Smooth muscle cell (in vitro differentiated cells): ENCODE measurements at regions not wholly inside any gene's neighbourhood (a gene's known extent, or its start where the extent isn't known, plus 50 kb on each side); places are given as distances from the start of the nearest gene placed in this dataset.

Experiments
- DNase-seq: peaks from one replicate; lab custom pipeline; 2025; ENCODE audit not compliant: unreplicated experiment; lab: John Stamatoyannopoulos, UW
- H2AFZ ChIP-seq: fragments of 200-600 bp; sonication (generic); 2 replicates; pipeline ENCODE4 v1.6.0; 2016; ENCODE audit warnings: antibody characterized with exemption, low read depth, mild to moderate bottlenecking
- H3F3A ChIP-seq: fragments of 200-600 bp; sonication (generic); 2 replicates; pipeline ENCODE4 v1.6.0; 2017; ENCODE audit warnings: antibody characterized with exemption, low read depth
- H3K27ac ChIP-seq: fragments of 200-600 bp; sonication (generic); 2 replicates; pipeline ENCODE4 v1.5.1; 2016; ENCODE audit warnings: low read depth, mild to moderate bottlenecking
- H3K27me3 ChIP-seq: fragments of 200-600 bp; sonication (generic); 2 replicates; pipeline ENCODE4 v1.6.1; 2016; ENCODE audit warnings: low read depth, mild to moderate bottlenecking
- H3K36me3 ChIP-seq: fragments of 200-600 bp; sonication (generic); 2 replicates; pipeline ENCODE4 v1.5.1; 2016; ENCODE audit warnings: low read depth
- H3K4me1 ChIP-seq: fragments of 200-600 bp; sonication (generic); 2 replicates; pipeline ENCODE4 v1.5.1; 2016; ENCODE audit warnings: low read depth
- H3K4me2 ChIP-seq: fragments of 200-600 bp; sonication (generic); 2 replicates; pipeline ENCODE4 v1.6.0; 2016; ENCODE audit warnings: mild to moderate bottlenecking
- H3K4me3 ChIP-seq: fragments of 200-600 bp; sonication (generic); 2 replicates; pipeline ENCODE4 v1.5.1; 2016; ENCODE audit warnings: mild to moderate bottlenecking
- H3K79me2 ChIP-seq: fragments of 200-600 bp; sonication (generic); 2 replicates; pipeline ENCODE4 v1.6.0; 2016; ENCODE audit warnings: low read depth, mild to moderate bottlenecking
- H3K9ac ChIP-seq: fragments of 200-600 bp; sonication (generic); 2 replicates; pipeline ENCODE4 v1.6.0; 2016; ENCODE audit warnings: low read depth
- H3K9me3 ChIP-seq: fragments of 200-600 bp; sonication (generic); replicated peaks from 2 replicates; pipeline ENCODE4 v1.5.1; 2016; ENCODE audit warnings: low read depth
- H4K20me1 ChIP-seq: fragments of 200-600 bp; sonication (generic); 2 replicates; pipeline ENCODE4 v1.6.0; 2016; ENCODE audit warnings: low read depth
- WGBS: methylation state at CpG from one replicate; pipeline ENCODE4 v1.1.7; 2016; ENCODE audit warnings: low lambda C conversion rate; 5-methylcytosine and 5-hydroxymethylcytosine counted together
- TF ChIP-seq, protein P1 (sequence below): fragments of 200-600 bp; sonication (generic); IDR thresholded peaks from 2 replicates; pipeline ENCODE4 v1.5.1; 2017; ENCODE audit warnings: borderline replicate concordance, mild to moderate bottlenecking, antibody characterized with exemption; ENCODE audit not compliant: insufficient read depth, poor library complexity, severe bottlenecking

DNA sequence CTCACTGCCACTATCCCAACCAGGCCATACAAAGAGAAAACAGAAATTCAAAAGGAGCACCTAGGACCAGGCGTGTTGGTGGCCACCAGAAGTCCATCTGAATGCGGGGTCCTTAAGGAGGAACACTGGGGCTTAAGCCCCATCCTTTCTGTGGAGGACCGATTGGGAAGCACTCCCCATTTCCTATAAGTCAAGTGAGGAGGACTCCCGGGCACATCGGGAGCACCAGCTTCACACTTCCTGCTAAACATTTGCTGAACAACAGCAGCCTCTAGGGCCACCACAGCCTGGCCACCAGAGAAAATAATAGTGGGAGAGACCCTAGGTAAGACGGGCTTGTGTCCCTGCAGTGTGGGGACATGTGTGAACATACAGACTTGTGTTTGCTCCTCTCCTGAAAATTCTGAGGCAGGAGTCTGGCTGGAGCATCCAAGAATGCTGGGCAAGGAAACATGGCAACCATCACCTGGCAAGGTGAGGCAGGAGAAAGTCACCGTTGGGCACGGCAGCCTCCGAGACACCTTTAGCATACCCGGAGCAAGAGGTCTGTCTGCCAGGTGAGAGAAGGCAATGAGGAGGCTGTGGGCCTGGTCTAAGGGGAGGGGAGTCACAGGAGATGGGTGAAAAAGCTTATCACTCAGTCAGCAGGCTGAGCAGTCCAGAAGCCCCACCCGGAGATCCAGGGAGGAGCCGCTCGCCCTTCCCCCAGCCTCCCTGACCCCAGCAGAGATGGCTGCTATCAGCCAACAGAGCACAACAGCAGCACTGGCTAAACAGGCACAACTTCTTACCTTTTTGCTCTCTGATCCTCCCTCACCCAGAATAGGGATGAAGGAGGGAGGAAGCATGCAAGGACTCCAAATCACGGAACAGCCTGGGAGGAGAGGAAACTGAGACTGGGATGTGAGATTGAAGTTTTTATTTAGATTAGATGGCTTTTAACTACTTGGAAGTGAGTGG lies 282.3 kb downstream of the EIPR1 start:
- H4K20me1 ChIP-seq: no peaks in the 10 kb centered on the region
- TF ChIP-seq, protein P1, sequence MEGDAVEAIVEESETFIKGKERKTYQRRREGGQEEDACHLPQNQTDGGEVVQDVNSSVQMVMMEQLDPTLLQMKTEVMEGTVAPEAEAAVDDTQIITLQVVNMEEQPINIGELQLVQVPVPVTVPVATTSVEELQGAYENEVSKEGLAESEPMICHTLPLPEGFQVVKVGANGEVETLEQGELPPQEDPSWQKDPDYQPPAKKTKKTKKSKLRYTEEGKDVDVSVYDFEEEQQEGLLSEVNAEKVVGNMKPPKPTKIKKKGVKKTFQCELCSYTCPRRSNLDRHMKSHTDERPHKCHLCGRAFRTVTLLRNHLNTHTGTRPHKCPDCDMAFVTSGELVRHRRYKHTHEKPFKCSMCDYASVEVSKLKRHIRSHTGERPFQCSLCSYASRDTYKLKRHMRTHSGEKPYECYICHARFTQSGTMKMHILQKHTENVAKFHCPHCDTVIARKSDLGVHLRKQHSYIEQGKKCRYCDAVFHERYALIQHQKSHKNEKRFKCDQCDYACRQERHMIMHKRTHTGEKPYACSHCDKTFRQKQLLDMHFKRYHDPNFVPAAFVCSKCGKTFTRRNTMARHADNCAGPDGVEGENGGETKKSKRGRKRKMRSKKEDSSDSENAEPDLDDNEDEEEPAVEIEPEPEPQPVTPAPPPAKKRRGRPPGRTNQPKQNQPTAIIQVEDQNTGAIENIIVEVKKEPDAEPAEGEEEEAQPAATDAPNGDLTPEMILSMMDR: no peak
- H2AFZ ChIP-seq: no peak overlapping the region
- H3K4me2 ChIP-seq: no peak overlapping the region
- no peaks in the 10 kb centered on the region for H3K79me2 ChIP-seq
- H3F3A ChIP-seq: no peaks in the 10 kb centered on the region
- no peaks in the 10 kb centered on the region for H3K9me3 ChIP-seq
- H3K9ac ChIP-seq: no peak overlapping the region
- no peaks in the 10 kb centered on the region for H3K36me3 ChIP-seq
- no peak for DNase-seq
- no peak overlapping the region for H3K4me3 ChIP-seq
- no peak overlapping the region for H3K27ac ChIP-seq
- no peaks in the 10 kb centered on the region for H3K27me3 ChIP-seq
- WGBS: 74% methylated on average over 14 of the region's 14 CpGs
- no peaks in the 10 kb centered on the region for H3K4me1 ChIP-seq

DNA sequence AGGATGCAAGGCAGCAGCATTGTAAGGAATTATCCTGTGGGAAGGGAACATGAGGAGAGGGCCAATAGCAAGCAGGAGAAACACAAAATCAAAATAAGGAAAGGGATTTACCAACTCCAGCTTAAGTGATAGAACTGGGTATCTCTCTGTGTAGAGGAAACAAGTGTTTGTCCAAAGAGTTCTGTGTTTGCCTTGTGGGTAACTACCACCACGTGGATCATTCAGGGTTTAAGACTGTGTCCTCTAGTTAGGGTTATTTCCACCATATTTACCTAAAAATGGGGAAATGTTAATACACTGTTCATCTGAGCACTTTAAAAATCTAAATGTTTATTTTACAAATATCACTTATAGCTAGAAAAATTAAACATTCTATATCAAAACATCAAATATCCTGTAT lies 283.3 kb downstream of the EIPR1 start:
- Histone ChIP-seq H3K4me3 (no peak overlapping the region), H3K9me3 (no peaks in the 10 kb centered on the region), H3K27ac (no peak overlapping the region), H3K36me3 (no peaks in the 10 kb centered on the region), H4K20me1 (no peaks in the 10 kb centered on the region), H3K4me1 (no peaks in the 10 kb centered on the region), H3K9ac (no peak overlapping the region), H3K4me2 (no peak overlapping the region), H3F3A (no peaks in the 10 kb centered on the region), H3K27me3 (no peaks in the 10 kb centered on the region), H3K79me2 (no peaks in the 10 kb centered on the region), H2AFZ (no peak overlapping the region)
- no peak for DNase-seq
- TF ChIP-seq, protein P1: no peak
- 79% methylated on average over 1 of the region's 1 CpG for WGBS

DNA sequence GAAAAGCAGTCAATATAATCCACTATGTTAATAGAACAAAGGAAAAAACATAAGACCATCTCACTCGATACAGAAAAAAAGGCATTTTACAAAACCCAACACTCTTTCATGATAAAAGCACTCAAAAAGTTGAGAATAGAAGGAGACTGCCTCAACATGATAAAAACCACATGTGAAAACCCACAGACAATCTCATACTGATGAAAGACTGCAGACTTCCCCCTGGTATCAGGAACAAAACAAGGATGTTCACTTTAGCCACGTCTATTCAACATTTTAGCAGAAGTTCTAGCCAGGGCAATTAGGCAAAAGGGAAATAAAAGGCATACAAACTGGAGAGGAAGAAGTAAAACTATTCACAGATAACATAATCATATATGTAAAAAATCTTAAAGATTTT lies 285.9 kb downstream of the EIPR1 start:
- no peaks in the 10 kb centered on the region for H3K27me3 ChIP-seq
- H3K79me2 ChIP-seq: no peaks in the 10 kb centered on the region
- no peak overlapping the region for H3K9ac ChIP-seq
- no peak overlapping the region for H2AFZ ChIP-seq
- WGBS: 66% methylated on average over 2 of the region's 2 CpGs
- no peak overlapping the region for H3K4me3 ChIP-seq
- H4K20me1 ChIP-seq: no peaks in the 10 kb centered on the region
- H3F3A ChIP-seq: no peaks in the 10 kb centered on the region
- H3K9me3 ChIP-seq: no peaks in the 10 kb centered on the region
- no peak overlapping the region for H3K4me2 ChIP-seq
- no peak for DNase-seq
- TF ChIP-seq, protein P1: no peak
- H3K36me3 ChIP-seq: no peaks in the 10 kb centered on the region
- H3K4me1 ChIP-seq: no peaks in the 10 kb centered on the region
- H3K27ac ChIP-seq: no peak overlapping the region

DNA sequence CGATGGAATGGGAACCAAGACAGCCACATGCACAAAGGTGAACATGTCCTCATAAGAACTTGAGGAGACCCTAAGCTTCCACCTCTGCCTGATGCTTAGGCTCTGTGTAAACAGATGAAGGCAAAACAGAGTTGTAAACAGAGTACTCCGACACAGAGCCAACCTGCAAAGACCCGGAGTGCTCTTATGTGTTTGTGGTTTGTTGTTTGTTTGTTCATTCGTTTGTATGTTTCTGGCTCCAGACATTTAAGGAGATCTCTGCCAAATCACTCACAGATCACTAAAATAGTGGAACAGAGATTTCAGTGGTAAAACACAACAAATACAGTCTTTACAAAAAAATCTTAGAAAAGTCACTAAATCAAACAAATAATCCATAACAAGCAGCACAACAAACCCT lies 294.9 kb downstream of the EIPR1 start:
- no peak overlapping the region for H3K9ac ChIP-seq
- H3K79me2 ChIP-seq: no peaks in the 10 kb centered on the region
- H3K4me2 ChIP-seq: no peak overlapping the region
- H2AFZ ChIP-seq: no peak overlapping the region
- H4K20me1 ChIP-seq: no peaks in the 10 kb centered on the region
- no peaks in the 10 kb centered on the region for H3K9me3 ChIP-seq
- no peak overlapping the region for H3K27ac ChIP-seq
- no peaks in the 10 kb centered on the region for H3K4me1 ChIP-seq
- H3K27me3 ChIP-seq: no peaks in the 10 kb centered on the region
- DNase-seq: no peak
- 86% methylated on average over 4 of the region's 4 CpGs for WGBS
- H3K4me3 ChIP-seq: no peak overlapping the region
- H3F3A ChIP-seq: no peaks in the 10 kb centered on the region
- TF ChIP-seq, protein P1: no peak
- H3K36me3 ChIP-seq: no peaks in the 10 kb centered on the region
